GM12892 (cell line): ENCODE measurements at regions not wholly inside any gene's neighbourhood (a gene's known extent, or its start where the extent isn't known, plus 50 kb on each side); places are given as distances from the start of the nearest gene placed in this dataset.

Experiments
- POLR2A ChIP-seq: IDR thresholded peaks from 2 replicates; pipeline ENCODE4 v1.6.1; 2011; ENCODE audit warnings: low read depth, low read length, control low read depth
- POLR2AphosphoS5 ChIP-seq: IDR thresholded peaks from 2 replicates; pipeline ENCODE4 v1.6.1; 2011; ENCODE audit warnings: low read depth, low read length, control low read depth
- TAF1 ChIP-seq: IDR thresholded peaks from 2 replicates; pipeline ENCODE4 v1.6.1; 2011; ENCODE audit warnings: low read depth, mild to moderate bottlenecking, control low read depth, low read length, borderline replicate concordance

GRCh38 chr6:140316966-140317365 lies 942.5 kb upstream of the CITED2 start:
- TF ChIP-seq TAF1 (no peak), POLR2A (no peak), POLR2AphosphoS5 (no peak)
